Gastroesophageal sphincter (tissue), 3 donors: ENCODE measurements at regions not wholly inside any gene's neighbourhood (a gene's known extent, or its start where the extent isn't known, plus 50 kb on each side); places are given as distances from the start of the nearest gene placed in this dataset.

Source experiments
- EP300 ChIP-seq: sonication (generic); formaldehyde crosslinking; IDR thresholded peaks from one replicate; pipeline ENCODE4 v1.6.1; 2017; ENCODE audit warnings: antibody characterized with exemption, mild to moderate bottlenecking
- POLR2A ChIP-seq, 2 donors: fragments of 450-650 bp; IDR thresholded peaks; one replicate each; pipeline ENCODE4 v1.6.1; 2017; ENCODE audit warnings: antibody characterized with exemption in 2 of 2, mild to moderate bottlenecking in 2 of 2, moderate library complexity in 1 of 2
- TF ChIP-seq, protein P1 (sequence below), 4 experiments: fragments of 200-600 bp in 2 of 4; fragments of 450-650 bp in 2 of 4; sonication (generic) in 1 of 4; IDR thresholded peaks; one replicate each; pipeline ENCODE4 v1.5.1; 2017 to 2019; ENCODE audit warnings: antibody characterized with exemption in 4 of 4, mild to moderate bottlenecking in 2 of 4, moderate library complexity in 2 of 4

DNA sequence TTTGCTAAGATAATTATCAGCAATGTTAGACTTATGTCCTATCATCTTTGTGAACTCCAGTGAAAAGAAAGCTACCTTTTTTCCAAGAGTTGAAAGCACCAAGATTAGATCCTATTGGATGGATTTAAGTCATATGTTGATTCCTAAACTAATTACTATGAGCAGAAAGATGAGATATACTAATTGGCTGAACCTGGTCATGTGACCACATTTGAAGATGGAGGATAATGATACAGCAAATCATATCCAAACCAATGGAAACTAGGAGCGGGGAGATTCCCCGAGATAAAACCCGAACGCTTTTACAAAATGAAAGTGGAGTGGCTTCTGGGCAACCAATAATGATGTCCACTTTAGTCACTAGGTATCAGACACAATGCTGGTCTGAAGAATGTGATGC, 1060.2 kb upstream of the EEF2KMT start:
- TF ChIP-seq, protein P1, sequence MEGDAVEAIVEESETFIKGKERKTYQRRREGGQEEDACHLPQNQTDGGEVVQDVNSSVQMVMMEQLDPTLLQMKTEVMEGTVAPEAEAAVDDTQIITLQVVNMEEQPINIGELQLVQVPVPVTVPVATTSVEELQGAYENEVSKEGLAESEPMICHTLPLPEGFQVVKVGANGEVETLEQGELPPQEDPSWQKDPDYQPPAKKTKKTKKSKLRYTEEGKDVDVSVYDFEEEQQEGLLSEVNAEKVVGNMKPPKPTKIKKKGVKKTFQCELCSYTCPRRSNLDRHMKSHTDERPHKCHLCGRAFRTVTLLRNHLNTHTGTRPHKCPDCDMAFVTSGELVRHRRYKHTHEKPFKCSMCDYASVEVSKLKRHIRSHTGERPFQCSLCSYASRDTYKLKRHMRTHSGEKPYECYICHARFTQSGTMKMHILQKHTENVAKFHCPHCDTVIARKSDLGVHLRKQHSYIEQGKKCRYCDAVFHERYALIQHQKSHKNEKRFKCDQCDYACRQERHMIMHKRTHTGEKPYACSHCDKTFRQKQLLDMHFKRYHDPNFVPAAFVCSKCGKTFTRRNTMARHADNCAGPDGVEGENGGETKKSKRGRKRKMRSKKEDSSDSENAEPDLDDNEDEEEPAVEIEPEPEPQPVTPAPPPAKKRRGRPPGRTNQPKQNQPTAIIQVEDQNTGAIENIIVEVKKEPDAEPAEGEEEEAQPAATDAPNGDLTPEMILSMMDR (IDR thresholded peaks at IDR 0.05), result no peak
- TF ChIP-seq POLR2A (IDR thresholded peaks at IDR 0.05) (no peak), EP300 (no peak)
